GM19023 (cell line): ENCODE measurements at regions not wholly inside any gene's neighbourhood (a gene's known extent, or its start where the extent isn't known, plus 50 kb on each side); places are given as distances from the start of the nearest gene placed in this dataset.

ENCODE experiments used
- ATAC-seq: cut with Tn5 transposase; IDR thresholded peaks from one replicate; pipeline ENCODE4 v1.9.1; 2021; ENCODE audit warnings: mild to moderate bottlenecking, moderate library complexity; ENCODE audit not compliant: unreplicated experiment

DNA sequence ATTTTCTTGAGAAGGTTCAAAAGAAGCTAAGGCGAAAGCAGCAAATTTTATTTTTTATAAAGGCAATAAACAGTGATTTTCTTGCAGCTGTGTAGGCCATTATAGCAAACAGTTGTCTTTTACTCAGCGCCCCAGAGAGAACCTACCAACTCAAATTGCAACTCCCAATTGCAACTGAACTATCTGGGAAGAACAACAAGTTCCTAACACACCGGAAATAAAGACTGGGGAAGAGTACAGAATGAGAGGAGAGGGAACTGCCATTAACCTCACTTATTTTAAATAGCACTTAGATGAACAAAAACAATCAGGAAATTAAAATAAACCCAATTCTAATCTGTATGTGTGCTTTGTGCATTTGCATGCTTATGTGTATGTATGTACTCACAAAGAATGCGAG is 171.1 kb downstream of the KCTD12 start:
- no peak for ATAC-seq

DNA sequence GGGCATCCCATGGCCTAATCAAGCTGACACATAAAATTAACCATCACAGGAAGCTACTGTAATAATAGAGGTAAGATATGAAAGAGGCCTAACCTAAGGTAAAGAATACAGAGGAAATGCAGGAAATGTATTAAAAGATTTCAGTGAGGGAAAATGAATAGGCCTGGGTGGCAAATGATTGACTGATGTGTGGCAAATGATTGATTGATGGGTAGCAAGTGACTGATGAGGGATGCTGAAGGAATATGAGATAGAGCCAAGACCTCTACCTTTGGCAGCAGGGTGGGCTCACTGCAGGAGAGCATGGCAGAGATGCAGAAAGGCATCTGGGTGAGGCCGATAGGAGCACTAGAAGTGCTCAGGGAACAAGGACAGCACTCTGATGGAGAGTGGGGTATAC is 172.9 kb downstream of the KCTD12 start:
- ATAC-seq = no peak

DNA sequence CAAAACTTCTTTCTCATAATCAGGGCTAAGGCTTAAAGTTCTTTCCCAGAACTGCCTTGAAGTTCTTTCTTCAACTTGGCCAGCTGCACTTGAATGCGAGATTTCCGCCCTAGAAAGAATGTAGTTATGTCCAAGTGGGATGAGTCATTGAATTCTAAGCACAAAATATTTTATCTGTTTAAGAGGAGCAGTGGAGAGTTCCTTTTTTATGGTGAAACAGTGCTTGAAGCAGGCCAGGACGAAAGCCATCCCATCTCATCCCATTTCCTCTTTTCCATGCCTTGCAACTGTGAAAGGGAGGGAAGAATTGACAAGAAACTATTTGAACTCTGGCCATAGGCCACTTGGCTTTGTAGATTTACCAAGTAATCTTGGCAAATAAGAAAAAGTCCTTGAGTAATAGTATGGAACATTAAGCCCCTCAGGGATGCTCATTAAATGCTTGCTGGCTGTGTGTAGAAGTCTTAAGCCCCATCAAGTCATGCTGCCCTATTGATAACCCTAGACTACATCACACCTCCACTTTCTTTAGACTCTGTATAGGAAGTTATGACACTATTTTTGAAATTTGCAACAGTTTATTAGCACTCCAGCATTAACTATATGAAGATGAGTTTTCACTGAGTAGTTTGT is 174.5 kb downstream of the KCTD12 start:
- ATAC-seq = no peak

DNA sequence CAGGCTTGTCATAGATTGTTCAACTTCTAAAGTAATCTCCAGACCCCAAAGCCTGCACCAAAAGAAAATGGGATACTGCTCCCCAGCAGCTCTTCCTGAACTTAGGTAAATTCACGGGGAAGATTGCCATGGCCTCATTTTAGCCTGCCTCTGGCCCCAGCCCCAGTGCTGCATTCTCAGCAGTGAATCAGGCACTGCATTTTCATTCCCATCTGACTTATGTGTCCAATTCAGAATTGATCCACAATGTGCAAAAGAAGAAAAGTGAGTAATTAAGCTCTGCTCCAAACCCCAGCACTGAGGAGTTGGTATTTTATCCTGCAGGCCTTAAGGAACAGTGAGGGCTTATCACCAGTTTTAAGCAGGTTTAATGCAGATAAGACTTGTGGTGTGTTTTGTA is 176.4 kb downstream of the KCTD12 start:
- no peak for ATAC-seq

DNA sequence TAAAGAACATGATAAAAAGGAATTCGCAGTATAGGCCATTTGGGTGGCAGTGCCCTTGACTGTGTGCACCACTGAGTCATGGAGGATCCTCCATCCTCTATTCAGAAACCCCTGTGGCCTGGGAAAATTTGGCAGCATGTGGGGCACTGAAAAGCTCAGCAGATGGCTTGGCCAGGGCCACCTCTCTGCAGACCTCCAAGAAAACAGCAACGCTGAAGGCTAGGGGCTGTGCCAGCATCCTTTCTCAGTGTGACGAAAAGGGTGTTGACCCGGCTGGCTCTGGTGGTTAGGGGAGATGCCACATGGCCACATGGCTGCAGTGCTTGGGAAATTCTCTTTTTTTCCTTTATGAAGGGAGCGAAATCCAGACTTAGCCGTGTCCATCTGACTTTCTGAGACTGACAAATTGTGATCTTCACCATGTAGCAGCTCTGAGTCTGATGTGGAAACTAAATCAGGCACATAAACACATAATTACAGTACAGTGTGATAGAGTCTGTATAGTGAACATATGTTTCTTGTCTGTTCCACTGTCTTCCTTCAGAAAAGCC is 178.0 kb downstream of the KCTD12 start:
- no peak for ATAC-seq

DNA sequence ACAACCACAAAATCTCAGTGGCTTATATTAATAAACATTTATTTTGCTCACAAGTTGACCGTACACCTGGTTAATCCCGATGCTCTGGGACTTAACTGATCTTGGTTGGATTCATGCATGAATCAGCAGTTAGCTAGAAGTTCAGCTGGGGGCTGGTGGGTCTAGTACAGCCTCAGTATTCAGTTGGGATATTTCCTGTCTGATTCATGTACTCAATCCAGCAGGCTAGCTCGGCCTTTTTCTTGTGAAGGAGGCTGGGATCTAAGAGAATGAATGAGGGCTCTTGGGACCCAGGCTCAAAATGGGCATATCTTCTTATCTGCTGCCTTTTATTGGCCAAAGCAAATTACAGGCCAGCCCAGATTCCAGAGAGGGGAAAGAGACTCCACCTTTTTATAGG is 178.8 kb downstream of the KCTD12 start:
- no peak for ATAC-seq

DNA sequence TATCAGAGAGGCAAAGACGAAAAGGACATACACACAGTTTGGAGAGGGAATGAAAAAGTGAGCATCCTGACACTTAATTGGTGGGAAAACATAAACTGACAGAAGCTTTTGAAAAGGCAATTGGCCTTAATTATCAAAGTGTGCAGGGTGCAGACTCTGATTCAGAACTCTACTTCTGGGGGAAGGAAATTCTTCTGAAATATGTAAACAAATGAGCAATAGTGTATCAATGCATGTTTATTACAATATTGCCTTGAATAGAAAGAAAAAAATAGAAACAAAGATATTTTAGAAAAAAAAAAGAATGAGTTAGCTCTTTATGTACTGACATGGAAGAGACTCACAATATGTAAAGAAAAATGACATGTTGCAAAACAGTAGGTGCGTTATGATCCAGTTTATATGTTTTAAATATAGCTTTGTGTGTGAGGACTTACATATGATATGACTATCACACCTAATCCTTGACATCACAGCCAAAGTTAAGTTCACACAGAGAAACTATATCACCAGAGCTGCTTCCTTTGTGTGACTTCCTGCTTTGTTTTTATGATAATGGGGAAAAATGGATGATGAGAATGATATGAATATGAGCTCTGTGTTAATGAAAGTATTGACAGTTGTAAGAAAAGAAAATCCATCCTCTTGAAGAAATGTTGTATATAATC is 182.4 kb downstream of the KCTD12 start:
- ATAC-seq = no peak

DNA sequence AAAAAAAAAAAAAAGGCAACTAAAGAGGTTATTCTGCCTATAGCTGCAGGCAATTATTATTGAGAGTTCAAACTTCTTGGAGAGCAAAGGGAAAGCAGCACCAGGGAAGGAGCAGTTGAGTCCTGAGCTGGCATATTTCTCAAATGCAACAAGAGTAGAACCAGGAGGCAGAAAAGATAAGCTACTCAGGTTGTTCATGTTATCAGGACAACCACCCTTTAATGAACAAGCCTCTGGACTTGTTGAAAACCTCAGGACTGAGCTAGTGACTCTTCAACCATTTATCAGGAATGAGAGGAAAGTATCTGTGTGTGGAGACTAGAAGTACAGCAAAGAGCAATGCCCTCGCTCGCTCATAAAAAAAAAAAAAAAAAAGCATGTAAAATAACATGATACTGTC is 183.0 kb downstream of the KCTD12 start:
- no peak for ATAC-seq

DNA sequence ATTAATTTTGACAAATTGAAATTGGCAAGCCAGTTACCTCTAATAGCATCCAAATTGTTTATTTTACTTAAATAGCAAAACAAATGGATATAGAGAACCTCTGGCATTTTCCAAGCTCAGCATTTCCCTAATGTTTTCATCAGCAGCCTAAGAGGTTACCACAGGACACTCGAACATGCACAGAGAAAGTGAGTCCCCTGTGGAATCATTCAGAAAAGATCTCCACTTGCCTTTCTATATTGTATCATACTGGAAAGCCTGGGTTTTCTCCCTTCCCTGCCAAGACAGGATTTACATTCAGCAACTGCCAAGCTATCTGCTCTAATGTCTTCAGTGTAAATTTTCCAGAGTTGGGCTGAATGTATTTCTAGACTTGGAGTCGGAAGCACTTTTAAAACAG is 188.9 kb downstream of the KCTD12 start:
- no peak for ATAC-seq

DNA sequence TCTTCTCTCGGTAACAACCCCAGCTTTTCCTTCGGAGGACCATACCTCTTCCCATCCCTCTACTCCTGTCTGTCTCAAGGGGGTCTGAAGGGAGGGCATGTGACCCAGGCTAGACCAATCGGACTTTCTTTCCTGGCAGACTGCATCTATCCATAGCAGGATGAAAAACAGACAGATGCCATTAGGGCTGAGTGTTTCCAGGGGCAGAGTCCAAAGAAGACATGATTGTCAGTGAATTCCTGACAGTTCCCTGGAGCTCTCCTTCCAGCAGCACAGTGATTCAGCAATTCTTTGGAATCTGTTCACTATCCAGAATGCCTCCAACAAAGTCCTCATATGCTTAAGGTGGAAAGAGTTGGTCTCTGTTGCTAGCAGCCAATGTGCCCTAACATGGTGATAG is 189.8 kb downstream of the KCTD12 start:
- ATAC-seq = no peak

DNA sequence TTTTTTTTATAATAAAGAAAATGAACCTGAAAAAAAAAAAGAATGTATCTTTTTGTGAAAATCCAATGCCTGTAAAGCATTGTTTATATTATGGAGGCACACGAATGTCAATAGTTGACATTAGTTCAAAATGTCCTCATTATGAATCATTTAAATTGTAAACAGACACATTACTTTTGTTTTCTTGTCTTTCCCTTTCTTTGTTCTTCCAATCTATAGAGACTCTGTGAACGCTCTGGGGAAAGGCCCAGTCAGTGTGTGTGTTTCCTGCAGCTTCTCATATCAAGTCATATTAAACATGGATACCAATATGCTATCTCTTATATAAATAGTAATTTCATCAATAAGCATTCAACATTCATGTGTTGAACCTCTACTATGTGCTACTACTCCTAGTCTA is 193.1 kb downstream of the KCTD12 start:
- ATAC-seq = no peak

DNA sequence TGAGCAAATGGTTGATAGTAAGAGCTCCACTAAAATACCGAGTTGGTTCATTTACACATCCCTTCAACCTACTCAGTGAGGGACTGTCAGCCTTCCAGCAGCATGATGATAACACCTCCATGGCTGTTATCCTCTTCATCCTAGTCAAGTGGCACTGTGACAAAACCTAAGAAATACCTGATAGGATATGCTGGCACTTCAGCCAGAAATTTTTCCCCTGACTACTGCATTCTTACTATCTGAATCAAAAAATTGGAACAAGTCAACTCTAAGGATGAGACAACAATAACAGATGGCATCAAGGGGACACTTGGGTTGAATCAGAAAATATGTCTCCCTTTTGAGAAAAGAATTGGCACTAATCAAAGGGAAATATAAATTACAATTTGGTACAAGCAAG is 193.9 kb downstream of the KCTD12 start:
- no peak for ATAC-seq

DNA sequence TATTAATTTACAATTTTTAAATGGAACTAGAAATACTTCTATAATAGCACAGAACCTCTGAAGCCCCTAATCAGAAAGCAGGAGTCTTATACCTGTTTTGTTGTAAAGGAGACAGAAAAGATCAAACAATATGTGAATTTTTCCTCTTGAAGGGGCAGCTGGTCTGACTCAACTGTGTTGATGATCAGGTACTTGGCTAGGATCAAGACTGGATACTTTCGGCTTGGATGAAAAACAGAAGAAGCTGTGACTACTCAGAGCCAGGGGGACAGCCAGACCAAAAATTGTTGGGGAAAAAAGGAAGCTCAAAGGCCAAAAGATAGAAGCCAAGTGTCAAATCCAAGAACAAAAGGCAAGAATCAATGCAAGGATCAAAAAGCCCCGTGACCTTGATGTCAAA is 195.6 kb downstream of the KCTD12 start:
- no peak for ATAC-seq

DNA sequence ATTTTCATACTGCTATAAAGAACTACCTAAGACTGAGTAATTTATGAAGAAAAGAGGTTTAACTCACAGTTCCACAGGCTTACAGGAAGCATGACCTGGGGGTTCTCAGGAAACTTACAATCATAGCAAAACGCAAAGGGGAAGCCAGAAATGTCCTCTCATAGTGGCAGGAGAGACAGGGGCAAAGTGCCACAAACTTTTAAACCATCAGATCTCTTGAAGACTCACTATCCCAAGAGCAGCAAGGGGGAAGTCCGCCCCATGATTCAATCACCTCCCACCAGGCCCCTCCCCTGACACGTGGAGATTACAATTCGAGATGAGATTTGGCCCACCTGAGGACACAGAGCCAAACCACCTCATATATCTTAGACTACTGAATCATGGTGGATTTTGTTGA is 198.7 kb downstream of the KCTD12 start:
- no peak for ATAC-seq

DNA sequence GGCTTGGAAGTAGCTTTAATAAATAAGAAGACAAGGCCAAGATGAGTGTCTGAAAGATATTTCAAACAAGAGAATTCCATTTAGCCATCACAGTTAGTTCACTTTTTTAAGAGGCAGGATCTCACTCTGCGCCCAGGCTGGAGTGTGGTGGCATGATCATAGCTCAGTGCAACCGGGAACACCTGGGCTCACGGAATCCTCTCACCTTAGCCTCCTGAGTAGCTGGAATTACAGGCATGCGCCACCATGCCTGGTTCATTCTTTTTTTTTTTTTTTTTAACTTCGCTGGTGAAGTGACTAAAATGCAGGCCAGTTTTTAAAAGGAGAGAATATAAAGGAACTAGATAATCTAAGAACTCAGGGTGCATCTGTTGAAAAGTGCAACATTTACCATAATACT is 200.3 kb downstream of the KCTD12 start:
- ATAC-seq = no peak

DNA sequence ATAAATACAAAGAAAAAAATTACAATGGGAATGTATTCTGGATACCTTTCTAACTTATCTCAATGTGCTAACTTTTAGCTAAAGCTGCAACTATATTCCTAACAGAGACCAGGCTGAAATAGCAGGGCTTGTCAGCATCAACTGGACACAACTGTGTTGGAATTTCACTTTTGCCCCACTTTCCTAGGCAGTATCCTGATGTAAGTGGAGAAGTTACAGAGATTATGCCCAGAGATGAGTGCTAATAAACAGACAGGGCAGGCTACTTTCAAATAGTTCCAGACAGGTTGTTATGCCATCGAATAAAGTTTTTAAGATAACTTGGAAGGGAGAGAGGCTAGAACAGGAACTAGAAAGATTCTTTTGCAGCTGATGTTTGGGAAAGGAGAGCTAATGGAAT is 201.9 kb downstream of the KCTD12 start:
- ATAC-seq = no peak

DNA sequence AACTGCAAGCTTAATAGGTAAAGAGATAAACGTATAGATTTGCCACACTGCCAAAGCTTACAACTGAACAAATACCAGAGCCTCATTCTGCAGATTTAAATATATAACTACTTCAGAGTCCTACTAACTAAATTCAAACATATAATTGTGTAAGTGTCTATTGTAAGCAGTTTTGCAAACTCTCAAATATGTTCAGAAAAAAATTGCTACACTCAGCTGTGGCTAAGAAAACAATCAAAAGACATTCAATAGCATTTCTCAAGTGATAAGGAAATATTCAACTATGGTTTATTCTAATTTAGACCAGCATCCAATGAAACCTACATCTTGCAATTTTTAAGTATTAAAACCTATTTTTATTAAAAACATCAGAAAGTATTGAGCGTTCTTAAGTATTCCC is 202.4 kb downstream of the KCTD12 start:
- ATAC-seq = no peak

DNA sequence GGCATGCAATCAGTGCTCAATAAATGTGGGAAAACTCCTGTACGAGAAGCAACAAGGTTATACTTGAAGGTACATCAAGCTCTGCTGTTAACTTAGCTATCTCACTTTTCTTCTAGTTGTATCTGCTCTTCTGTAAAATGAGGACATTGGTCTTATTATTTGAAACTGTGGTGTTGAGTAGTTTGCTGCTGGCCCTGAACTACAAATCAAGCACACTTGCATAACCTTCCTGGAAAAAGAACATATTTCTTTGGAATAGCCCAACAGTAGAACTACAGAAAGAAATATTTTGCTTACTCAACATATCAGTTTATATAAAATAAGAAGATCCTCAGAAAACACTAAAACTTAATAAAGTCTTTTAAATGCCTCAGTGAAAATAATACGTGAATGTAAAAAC is 203.0 kb downstream of the KCTD12 start:
- no peak for ATAC-seq

DNA sequence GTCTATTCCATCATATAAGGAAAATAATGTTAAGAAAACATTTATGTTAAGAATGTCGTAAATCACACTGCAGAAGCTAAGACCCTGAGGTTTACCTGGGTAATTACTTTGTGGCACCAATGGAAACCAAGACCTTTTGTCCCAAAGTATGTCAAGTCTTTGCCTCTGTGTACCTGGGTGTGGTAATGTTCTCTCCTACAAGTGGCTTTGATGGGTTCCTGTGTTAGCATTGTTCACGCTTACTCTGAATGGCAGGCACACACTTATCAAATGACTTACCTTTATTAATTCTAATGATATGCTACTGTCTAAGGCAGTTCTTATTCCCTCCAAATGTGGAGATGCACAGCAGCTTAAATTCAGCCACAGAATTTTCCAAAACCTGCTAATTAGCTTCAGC is 206.1 kb downstream of the KCTD12 start:
- ATAC-seq = no peak

DNA sequence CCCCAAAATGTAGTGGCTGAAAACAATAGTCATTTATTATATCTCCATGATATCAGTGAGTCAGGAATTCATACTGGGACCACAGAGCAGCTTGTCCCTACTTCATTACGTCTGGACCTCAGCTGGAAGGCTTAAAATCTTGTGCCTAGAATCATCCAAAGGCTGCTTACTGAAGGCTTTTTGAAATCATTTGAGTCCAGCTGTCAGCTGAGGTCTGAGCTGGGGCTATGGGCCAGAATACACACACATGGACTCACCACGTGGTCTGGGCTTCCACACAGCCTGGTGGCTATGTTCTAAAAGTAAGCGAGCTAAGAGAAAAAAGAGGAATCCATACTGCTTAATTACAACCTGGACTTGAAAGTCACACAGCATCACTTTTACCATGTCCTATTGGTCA is 209.2 kb downstream of the KCTD12 start:
- ATAC-seq = no peak

DNA sequence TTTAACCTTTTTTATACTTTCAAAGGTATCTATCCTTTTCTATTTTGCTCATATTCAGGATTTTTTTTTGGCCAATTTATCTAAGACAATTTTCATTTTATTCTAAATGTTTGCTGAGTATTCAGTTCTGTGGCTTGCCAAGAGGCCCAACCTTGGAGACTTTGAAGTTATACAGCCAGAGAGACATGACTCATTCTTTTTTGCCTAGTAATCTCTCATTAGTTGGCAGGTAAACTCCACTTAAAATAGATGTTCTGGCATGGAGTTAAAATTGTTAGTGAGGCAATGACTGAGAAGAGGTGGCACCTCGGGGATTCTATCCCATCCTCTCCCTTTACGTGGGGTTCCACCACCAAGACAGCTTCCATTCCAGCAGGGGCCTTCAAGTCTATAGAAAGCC is 213.8 kb downstream of the KCTD12 start:
- no peak for ATAC-seq

DNA sequence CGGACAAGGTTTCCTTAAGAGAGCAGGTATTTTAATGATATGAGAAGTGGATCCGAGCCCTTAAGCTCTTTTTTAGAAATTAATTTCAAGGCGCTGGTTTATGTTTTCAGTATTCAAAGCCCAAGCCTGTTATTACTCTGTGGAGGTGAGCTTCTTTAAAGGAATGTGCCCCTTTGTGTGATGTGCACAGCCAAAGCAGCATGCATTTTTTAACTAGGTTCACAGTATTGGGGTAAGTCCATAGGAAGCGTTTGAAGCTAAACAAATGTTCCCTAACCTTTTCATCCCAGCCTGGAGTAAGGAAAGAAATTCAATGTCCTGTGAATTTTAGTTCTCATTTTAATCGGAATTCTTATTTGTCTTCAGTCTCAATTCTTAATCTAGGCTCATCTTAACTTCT is 217.5 kb downstream of the KCTD12 start:
- ATAC-seq = no peak

DNA sequence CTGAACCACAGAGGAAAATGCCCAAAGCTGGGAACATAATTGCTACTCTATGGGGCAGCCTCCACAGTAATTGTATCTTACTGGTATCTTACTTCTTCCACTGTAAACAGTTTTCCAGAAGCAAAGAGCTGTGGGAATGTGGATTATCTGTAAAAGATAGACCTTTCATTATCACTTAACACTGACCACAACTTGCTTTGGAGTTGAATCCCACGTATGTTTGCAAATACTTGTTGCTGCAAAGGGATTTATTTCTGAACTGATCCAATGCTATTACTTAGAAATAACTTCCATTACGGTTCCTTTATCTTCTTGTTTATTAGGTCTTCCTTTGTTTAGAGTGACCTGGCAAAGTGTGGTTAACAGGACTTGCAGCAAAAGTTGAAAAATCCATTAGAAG is 218.1 kb downstream of the KCTD12 start:
- ATAC-seq = no peak
